ENCODE measurements at regions not wholly inside any gene's neighbourhood (a gene's known extent, or its start where the extent isn't known, plus 50 kb on each side); places are given as distances from the start of the nearest gene placed in this dataset.

GRCh38 chr10:53724581-53724980, 952.0 kb upstream of the MBL2 start:
- TF ChIP-seq CTCF (IDR thresholded peaks at IDR 0.05), result no peak
- no peak for TF ChIP-seq ZFX (IDR thresholded peaks at IDR 0.05; ENCODE audit: borderline replicate concordance)

Data from 22Rv1 (cell line).